Keratinocyte (primary cell): ENCODE measurements at regions not wholly inside any gene's neighbourhood (a gene's known extent, or its start where the extent isn't known, plus 50 kb on each side); places are given as distances from the start of the nearest gene placed in this dataset.

Experiments used
- DNase-seq: peaks from one replicate; pipeline ENCODE4 v3.0.0-alpha.2; 2011; ENCODE audit warnings: low read depth, missing footprints, low spot score
- FAIRE-seq: peaks from 2 replicates; lab custom pipeline; 2011; peaks lifted over from hg19 to GRCh38; lab: Jason Lieb, UNC
- H2AFZ ChIP-seq: 2 replicates; pipeline ENCODE4 v1.6.0; 2012; ENCODE audit warnings: low read length, control low read depth, inconsistent platforms; ENCODE audit not compliant: control insufficient read depth
- H3K27ac ChIP-seq: 2 replicates; pipeline ENCODE4 v1.5.1; 2011; ENCODE audit warnings: low read length; ENCODE audit not compliant: control insufficient read depth, insufficient read depth
- H3K27me3 ChIP-seq: 3 replicates; pipeline ENCODE4 v1.6.0; 2011; ENCODE audit warnings: low read length; ENCODE audit not compliant: control insufficient read depth, insufficient read depth; ENCODE audit errors: extremely low read depth
- H3K36me3 ChIP-seq, 2 experiments: 2 replicates in 1 of 2; 3 replicates in 1 of 2; pipeline ENCODE4 v1.5.1; 2011; ENCODE audit warnings: low read length in 2 of 2, mild to moderate bottlenecking in 1 of 2; ENCODE audit not compliant: control insufficient read depth in 2 of 2, insufficient read depth in 2 of 2; ENCODE audit errors: extremely low read depth in 1 of 2
- H3K4me1 ChIP-seq: 3 replicates; pipeline ENCODE4 v1.5.1; 2011; ENCODE audit warnings: low read length; ENCODE audit not compliant: control insufficient read depth, insufficient read depth; ENCODE audit errors: extremely low read depth
- H3K4me2 ChIP-seq: 3 replicates; pipeline ENCODE4 v1.6.0; 2011; ENCODE audit warnings: low read depth, low read length; ENCODE audit not compliant: control insufficient read depth, insufficient read depth; ENCODE audit errors: extremely low read depth
- H3K4me3 ChIP-seq, 3 experiments: fragments of 200-600 bp in 1 of 3; sonication (generic) in 1 of 3; 2 replicates in 2 of 3; 3 replicates in 1 of 3; pipeline ENCODE4 v1.5.1; 2011 to 2016; ENCODE audit warnings: low read length in 3 of 3, mild to moderate bottlenecking in 3 of 3, control low read depth in 2 of 3, inconsistent platforms in 1 of 3, low read depth in 1 of 3, mixed read lengths in 1 of 3, mixed run types in 1 of 3, moderate library complexity in 1 of 3; ENCODE audit not compliant: control insufficient read depth in 2 of 3, insufficient read depth in 2 of 3; ENCODE audit errors: extremely low read depth in 1 of 3
- H3K79me2 ChIP-seq: 2 replicates; pipeline ENCODE4 v1.6.0; 2012; ENCODE audit warnings: low read length; ENCODE audit not compliant: control insufficient read depth, insufficient read depth
- H3K9ac ChIP-seq: 3 replicates; pipeline ENCODE4 v1.6.0; 2011; ENCODE audit warnings: low read length; ENCODE audit not compliant: control insufficient read depth, insufficient read depth; ENCODE audit errors: extremely low read depth
- H3K9me1 ChIP-seq: 3 replicates; pipeline ENCODE4 v1.6.0; 2011; ENCODE audit warnings: low read length; ENCODE audit not compliant: control insufficient read depth, insufficient read depth; ENCODE audit errors: extremely low read depth
- H3K9me3 ChIP-seq: 2 replicates; pipeline ENCODE4 v1.5.1; 2012; ENCODE audit warnings: low read depth, low read length; ENCODE audit not compliant: control insufficient read depth
- H4K20me1 ChIP-seq: 3 replicates; pipeline ENCODE4 v1.6.0; 2011; ENCODE audit warnings: low read length; ENCODE audit not compliant: control insufficient read depth, insufficient read depth; ENCODE audit errors: extremely low read depth
- EZH2 ChIP-seq: IDR thresholded peaks from one replicate; pipeline ENCODE4 v1.6.1; 2012; ENCODE audit warnings: inconsistent platforms, mild to moderate bottlenecking, low read length, moderate library complexity
- dilution Hi-C: fragments of 300-500 bp; cut with MboI; formaldehyde crosslinking; loops from one replicate; pipeline ENCODE4 v1.7.0; 2020; ENCODE audit warnings: low sequenced_read_pairs; ENCODE audit not compliant: extremely low pct_ligation_motif_present
- TF ChIP-seq, protein P1 (sequence below), 3 experiments: IDR thresholded peaks in 1 of 3; conservative IDR thresholded peaks in 1 of 3; optimal IDR thresholded peaks in 1 of 3; 2 replicates in 2 of 3; 3 replicates in 1 of 3; pipeline versions ENCODE3 to v1.5.1; 2011; ENCODE audit warnings: low read length in 3 of 3, mild to moderate bottlenecking in 3 of 3, moderate library complexity in 2 of 3, control low read depth in 1 of 3, inconsistent platforms in 1 of 3; ENCODE audit not compliant: insufficient read depth in 2 of 3; ENCODE audit errors: extremely low read depth in 1 of 3

DNA sequence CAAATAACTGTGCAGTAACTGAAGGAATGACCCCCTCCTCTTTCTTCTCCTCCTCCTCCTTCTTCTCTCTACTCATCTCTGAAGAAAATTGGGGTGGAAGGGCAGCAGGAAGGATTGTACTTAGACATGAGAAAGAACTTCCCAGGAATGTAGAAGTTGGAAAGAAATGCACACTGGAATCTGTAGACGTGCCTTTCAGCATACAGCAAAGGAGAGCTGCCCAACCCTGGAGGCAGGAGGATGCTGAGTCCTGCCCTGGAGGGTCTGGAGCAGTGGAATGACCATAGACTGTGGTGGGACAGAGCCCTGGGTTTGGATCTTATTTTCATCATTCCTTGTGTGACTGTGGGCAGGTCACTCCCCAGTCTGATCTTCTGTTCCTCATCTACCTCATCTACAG lies 80.1 kb downstream of the PJA1 start:
- TF ChIP-seq EZH2: no peak
- TF ChIP-seq, protein P1, sequence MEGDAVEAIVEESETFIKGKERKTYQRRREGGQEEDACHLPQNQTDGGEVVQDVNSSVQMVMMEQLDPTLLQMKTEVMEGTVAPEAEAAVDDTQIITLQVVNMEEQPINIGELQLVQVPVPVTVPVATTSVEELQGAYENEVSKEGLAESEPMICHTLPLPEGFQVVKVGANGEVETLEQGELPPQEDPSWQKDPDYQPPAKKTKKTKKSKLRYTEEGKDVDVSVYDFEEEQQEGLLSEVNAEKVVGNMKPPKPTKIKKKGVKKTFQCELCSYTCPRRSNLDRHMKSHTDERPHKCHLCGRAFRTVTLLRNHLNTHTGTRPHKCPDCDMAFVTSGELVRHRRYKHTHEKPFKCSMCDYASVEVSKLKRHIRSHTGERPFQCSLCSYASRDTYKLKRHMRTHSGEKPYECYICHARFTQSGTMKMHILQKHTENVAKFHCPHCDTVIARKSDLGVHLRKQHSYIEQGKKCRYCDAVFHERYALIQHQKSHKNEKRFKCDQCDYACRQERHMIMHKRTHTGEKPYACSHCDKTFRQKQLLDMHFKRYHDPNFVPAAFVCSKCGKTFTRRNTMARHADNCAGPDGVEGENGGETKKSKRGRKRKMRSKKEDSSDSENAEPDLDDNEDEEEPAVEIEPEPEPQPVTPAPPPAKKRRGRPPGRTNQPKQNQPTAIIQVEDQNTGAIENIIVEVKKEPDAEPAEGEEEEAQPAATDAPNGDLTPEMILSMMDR (optimal IDR thresholded peaks at IDR 0.05 in 1 of 3, IDR thresholded peaks at IDR 0.05 in 1 of 3, conservative IDR thresholded peaks at IDR 0.05 in 1 of 3; ENCODE audit: extremely low read depth in 1 of 3, insufficient read depth in 2 of 3, low read length in 3 of 3): no peak
- dilution Hi-C loops: no loop called here

DNA sequence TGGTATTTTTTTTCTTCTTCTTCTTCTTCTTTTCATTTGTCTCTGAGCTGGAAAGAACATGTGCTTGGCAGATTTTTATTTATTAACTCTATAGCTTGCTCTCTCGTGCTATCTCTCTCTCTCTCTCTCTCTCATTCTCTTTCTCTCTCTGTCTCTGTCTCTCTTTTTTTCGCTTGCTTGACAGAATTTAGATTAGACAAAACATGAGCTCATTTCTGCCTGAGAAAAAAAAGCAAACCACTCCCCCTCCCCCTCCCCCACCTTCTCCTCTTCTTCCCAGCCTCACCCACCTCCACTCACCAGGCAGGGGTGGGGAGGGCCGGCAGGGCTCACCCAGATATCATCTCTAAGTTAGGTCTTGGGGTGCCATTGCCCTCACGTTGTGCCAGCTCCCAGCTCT lies 81.5 kb downstream of the PJA1 start:
- no peak overlapping the region for H3K9ac ChIP-seq
- peaks cover 4% of the 10 kb centered on the region for H3K27me3 ChIP-seq
- no peaks in the 10 kb centered on the region for H3K9me1 ChIP-seq
- dilution Hi-C loops: no loop called here
- H3K4me3 ChIP-seq: no peak overlapping the region
- TF ChIP-seq, protein P1 (optimal IDR thresholded peaks at IDR 0.05 in 1 of 3, IDR thresholded peaks at IDR 0.05 in 1 of 3, conservative IDR thresholded peaks at IDR 0.05 in 1 of 3; ENCODE audit: extremely low read depth in 1 of 3, insufficient read depth in 2 of 3, low read length in 3 of 3): no peak
- TF ChIP-seq EZH2: no peak
- no peaks in the 10 kb centered on the region for H3K36me3 ChIP-seq
- H3K9me3 ChIP-seq: no peaks in the 10 kb centered on the region
- H3K79me2 ChIP-seq: no peaks in the 10 kb centered on the region
- H3K4me1 ChIP-seq: no peaks in the 10 kb centered on the region
- H2AFZ ChIP-seq: no peak overlapping the region
- H3K4me2 ChIP-seq: no peak overlapping the region
- FAIRE-seq: no peak
- DNase-seq: no peak
- no peaks in the 10 kb centered on the region for H4K20me1 ChIP-seq
- H3K27ac ChIP-seq: no peak overlapping the region

More for the DNA sequence above, 80.1 kb downstream of the PJA1 start:
- H2AFZ ChIP-seq: no peak overlapping the region
- peaks cover 4% of the 10 kb centered on the region for H3K27me3 ChIP-seq
- H3K9ac ChIP-seq: no peak overlapping the region
- FAIRE-seq: no peak
- no peak overlapping the region for H3K4me3 ChIP-seq
- no peaks in the 10 kb centered on the region for H4K20me1 ChIP-seq
- DNase-seq: no peak
- H3K36me3 ChIP-seq: no peaks in the 10 kb centered on the region
- no peak overlapping the region for H3K27ac ChIP-seq
- no peaks in the 10 kb centered on the region for H3K9me1 ChIP-seq
- no peaks in the 10 kb centered on the region for H3K4me1 ChIP-seq
- no peaks in the 10 kb centered on the region for H3K79me2 ChIP-seq
- H3K9me3 ChIP-seq: no peaks in the 10 kb centered on the region
- no peak overlapping the region for H3K4me2 ChIP-seq
